Progenitor cell of endocrine pancreas (in vitro differentiated cells): ENCODE measurements at regions not wholly inside any gene's neighbourhood (a gene's known extent, or its start where the extent isn't known, plus 50 kb on each side); places are given as distances from the start of the nearest gene placed in this dataset.

ENCODE experiments used
- DNase-seq: peaks from one replicate; pipeline ENCODE4 v3.0.0; 2021; ENCODE audit warnings: low spot score; ENCODE audit not compliant: unreplicated experiment
- H3K27ac Mint-ChIP-seq: 2 replicates; pipeline ENCODE4 v1.8.0; 2021; ENCODE audit warnings: mild to moderate bottlenecking, moderate library complexity, mixed read lengths
- H3K27me3 Mint-ChIP-seq: 2 replicates; pipeline ENCODE4 v1.8.0; 2021; ENCODE audit warnings: mixed read lengths
- H3K36me3 Mint-ChIP-seq: 2 replicates; pipeline ENCODE4 v1.8.0; 2022; ENCODE audit warnings: mixed read lengths; ENCODE audit not compliant: insufficient read depth
- H3K4me1 Mint-ChIP-seq: 2 replicates; pipeline ENCODE4 v1.8.0; 2021; ENCODE audit warnings: low read depth, mixed read lengths
- H3K4me3 Mint-ChIP-seq: 2 replicates; pipeline ENCODE4 v1.8.0; 2021; ENCODE audit warnings: low read depth, mild to moderate bottlenecking, moderate library complexity, mixed read lengths
- H3K9me3 Mint-ChIP-seq: 2 replicates; pipeline ENCODE4 v1.8.0; 2021; ENCODE audit warnings: low read depth, mixed read lengths
- CTCF ChIP-seq: fragments of 200-600 bp; sonication (generic); IDR thresholded peaks from one replicate; pipeline ENCODE4 v1.5.0; 2021; ENCODE audit warnings: antibody characterized with exemption, mild to moderate bottlenecking; ENCODE audit not compliant: unreplicated experiment

GRCh38 chr5:106412606-106413005 lies 1258.1 kb downstream of the EFNA5 start:
- Mint-ChIP-seq H3K27ac (no peak overlapping the region), H3K36me3 (no peaks in the 10 kb centered on the region), H3K4me3 (no peak overlapping the region), H3K4me1 (no peaks in the 10 kb centered on the region), H3K27me3 (peaks cover 3% of the 10 kb centered on the region), H3K9me3 (no peaks in the 10 kb centered on the region)
- no peak for DNase-seq
- no peak for TF ChIP-seq CTCF

- H3K4me1 Mint-ChIP-seq, result peaks cover 2% of the 10 kb centered on the region
- no peak overlapping the region for H3K4me3 Mint-ChIP-seq
- no peaks in the 10 kb centered on the region for H3K36me3 Mint-ChIP-seq
- TF ChIP-seq CTCF, result no peak
- no peaks in the 10 kb centered on the region for H3K27me3 Mint-ChIP-seq
- no peak overlapping the region for H3K27ac Mint-ChIP-seq
- no peaks in the 10 kb centered on the region for H3K9me3 Mint-ChIP-seq
- DNase-seq, result no peak
Measured at GRCh38 chr5:106408570-106408969, 1262.2 kb downstream of the EFNA5 start.

- DNase-seq, result no peak
- Mint-ChIP-seq H3K27ac (no peak overlapping the region), H3K36me3 (no peaks in the 10 kb centered on the region), H3K4me1 (peaks cover 2% of the 10 kb centered on the region), H3K27me3 (no peaks in the 10 kb centered on the region), H3K4me3 (no peak overlapping the region), H3K9me3 (no peaks in the 10 kb centered on the region)
- TF ChIP-seq CTCF, result no peak
Measured at GRCh38 chr5:106408141-106408540, 1262.6 kb downstream of the EFNA5 start.

- TF ChIP-seq CTCF, result no peak
- H3K4me1 Mint-ChIP-seq, result no peaks in the 10 kb centered on the region
- no peak overlapping the region for H3K27ac Mint-ChIP-seq
- no peak for DNase-seq
- no peak overlapping the region for H3K4me3 Mint-ChIP-seq
- no peaks in the 10 kb centered on the region for H3K9me3 Mint-ChIP-seq
- no peaks in the 10 kb centered on the region for H3K36me3 Mint-ChIP-seq
- H3K27me3 Mint-ChIP-seq, result no peaks in the 10 kb centered on the region
Measured at GRCh38 chr5:106401561-106401960, 1269.2 kb downstream of the EFNA5 start.

- no peaks in the 10 kb centered on the region for H3K36me3 Mint-ChIP-seq
- no peak for DNase-seq
- TF ChIP-seq CTCF, result no peak
- H3K9me3 Mint-ChIP-seq, result no peaks in the 10 kb centered on the region
- no peaks in the 10 kb centered on the region for H3K4me1 Mint-ChIP-seq
- no peaks in the 10 kb centered on the region for H3K27me3 Mint-ChIP-seq
- no peak overlapping the region for H3K4me3 Mint-ChIP-seq
- no peak overlapping the region for H3K27ac Mint-ChIP-seq
Measured at GRCh38 chr5:106399391-106399790, 1271.3 kb downstream of the EFNA5 start.
